IPS-18c (cell line): ENCODE measurements at regions not wholly inside any gene's neighbourhood (a gene's known extent, or its start where the extent isn't known, plus 50 kb on each side); places are given as distances from the start of the nearest gene placed in this dataset.
"Not testable (repeated sequence)": the region's sequence is repeated elsewhere in the genome, so short reads cannot be mapped to it uniquely, and the experiment has no call there.

Source experiments
- H3K4me3 ChIP-seq: 2 replicates; pipeline ENCODE4 v1.7.0; 2013; ENCODE audit warnings: low read depth, mild to moderate bottlenecking, low read length, moderate library complexity; ENCODE audit not compliant: insufficient read depth
- H3K9me3 ChIP-seq: one replicate; pipeline ENCODE4 v1.6.1; 2013; ENCODE audit warnings: mild to moderate bottlenecking, low read length, moderate library complexity; ENCODE audit not compliant: control insufficient read depth, insufficient read depth

DNA sequence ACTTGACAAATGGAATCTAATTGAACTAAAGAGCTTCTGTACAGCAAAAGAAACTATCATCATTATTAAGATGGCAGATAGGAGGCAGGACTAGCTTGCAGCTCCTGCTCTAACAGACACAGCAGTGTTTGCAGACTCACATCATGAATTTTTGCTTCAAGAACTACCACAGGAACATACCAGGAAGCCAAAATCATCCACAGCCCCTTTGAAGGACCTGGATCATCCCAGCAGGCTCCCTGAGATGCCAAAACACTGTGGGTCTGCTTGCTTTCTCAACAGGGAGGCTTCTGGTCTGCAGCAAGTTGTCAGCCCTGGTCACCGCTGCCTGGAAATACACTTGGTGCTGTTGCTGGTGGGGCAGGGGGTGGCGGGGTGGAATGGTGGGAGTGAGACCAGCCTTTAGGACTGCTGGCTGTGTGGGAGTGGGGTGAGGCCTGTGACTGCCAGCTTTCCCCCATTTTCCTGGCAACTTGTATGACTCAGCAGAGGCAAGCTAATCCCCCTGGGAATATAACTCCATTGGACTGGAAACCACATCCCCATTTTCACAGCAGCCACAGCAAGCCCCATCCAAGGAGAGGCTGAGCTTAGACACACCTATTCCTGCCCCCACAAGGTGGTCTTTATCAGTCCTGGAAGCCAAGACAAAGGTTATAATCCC lies 533.8 kb upstream of the CYLC2 start:
- no peaks in the 10 kb centered on the region for H3K9me3 ChIP-seq

DNA sequence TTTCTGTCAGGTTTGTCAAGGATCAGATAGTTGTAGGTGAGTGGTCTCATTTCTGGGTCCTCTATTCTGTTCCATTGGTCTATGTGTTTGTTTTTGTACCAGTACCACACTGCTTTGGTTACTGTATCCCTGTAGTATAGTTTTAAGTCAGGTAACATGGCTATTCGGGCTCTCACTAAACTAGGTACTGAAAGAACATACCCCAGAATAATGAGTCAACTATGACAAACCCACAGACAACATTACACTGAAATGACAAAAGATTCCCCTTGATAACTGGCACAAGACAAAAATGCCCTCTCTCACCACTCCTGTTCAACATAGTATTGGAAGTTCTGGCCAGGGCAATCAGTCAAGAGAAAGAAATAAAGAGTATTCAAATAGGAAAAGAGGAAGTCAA lies 535.3 kb upstream of the CYLC2 start:
- no peak overlapping the region for H3K4me3 ChIP-seq
- H3K9me3 ChIP-seq = no peaks in the 10 kb centered on the region

More for the DNA sequence above, 533.8 kb upstream of the CYLC2 start:
- no peak overlapping the region for H3K4me3 ChIP-seq

- H3K9me3 ChIP-seq = no peaks in the 10 kb centered on the region
- H3K4me3 ChIP-seq = no peak overlapping the region
Observed at GRCh38 chr9:102456562-102456961, 538.6 kb upstream of the CYLC2 start.

DNA sequence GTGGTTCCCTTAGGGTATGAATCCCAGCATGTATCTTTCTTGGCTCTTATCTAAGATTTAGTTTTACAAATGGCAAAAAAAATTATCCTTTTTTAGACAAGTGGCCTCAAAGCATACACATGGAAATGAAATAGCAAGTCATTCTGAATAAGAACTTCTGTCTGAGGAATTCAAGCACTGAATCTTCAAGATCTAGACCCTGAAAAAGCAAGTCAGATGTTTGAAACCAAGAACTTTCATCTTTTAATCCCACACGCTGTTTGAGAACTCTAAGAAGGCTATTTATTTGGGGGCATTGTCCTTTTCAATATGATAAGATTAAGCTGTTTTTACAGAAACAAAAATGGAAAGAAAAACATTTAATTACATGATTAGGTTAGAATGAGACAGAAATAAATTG lies 549.2 kb upstream of the CYLC2 start:
- Histone ChIP-seq H3K4me3 (no peak overlapping the region), H3K9me3 (no peaks in the 10 kb centered on the region)

DNA sequence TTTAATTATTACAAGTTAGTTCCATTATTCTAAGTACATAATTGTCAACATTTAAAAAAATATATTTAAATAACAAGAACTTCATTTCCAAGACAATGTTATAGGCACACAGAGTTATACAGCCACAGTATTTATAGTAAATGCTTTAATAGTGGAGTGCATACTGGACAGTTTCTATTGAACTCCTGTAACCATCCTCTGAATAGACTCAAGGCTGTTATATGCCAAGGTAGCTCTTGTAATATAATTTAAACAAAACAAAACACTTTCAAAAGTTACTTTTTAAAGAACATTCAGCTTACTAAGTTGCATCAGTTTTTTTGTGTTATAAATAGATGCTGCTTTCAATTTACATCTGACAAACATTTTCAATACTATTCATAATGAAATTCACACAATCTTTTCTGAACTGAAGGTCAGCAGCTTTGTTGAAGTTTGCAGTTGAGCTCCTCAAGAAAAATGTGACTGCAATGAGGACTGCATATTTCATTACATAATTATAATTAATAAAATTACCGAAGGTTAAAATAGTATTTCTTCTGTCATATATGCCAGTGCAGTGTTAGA lies 549.9 kb upstream of the CYLC2 start:
- Histone ChIP-seq H3K4me3 (no peak overlapping the region), H3K9me3 (no peaks in the 10 kb centered on the region)

DNA sequence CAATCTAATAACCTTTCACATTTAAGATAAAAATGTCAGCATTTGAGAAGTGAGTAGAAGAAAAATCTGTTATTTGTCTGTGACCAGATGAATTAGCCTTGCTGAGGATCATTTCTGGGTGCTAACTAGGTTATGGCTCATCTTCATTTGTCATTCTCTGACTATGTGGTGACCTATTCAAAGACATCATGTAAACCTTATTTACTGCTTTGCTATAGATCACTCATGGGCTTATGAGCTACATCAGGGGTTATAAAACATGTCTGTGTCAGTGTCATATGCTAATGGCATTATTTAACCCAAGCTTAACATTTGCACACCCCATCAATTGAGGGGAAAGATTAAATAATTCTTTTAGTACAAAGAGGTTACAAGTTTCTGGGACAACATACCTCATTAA lies 555.5 kb upstream of the CYLC2 start:
- no peak overlapping the region for H3K4me3 ChIP-seq
- no peaks in the 10 kb centered on the region for H3K9me3 ChIP-seq

DNA sequence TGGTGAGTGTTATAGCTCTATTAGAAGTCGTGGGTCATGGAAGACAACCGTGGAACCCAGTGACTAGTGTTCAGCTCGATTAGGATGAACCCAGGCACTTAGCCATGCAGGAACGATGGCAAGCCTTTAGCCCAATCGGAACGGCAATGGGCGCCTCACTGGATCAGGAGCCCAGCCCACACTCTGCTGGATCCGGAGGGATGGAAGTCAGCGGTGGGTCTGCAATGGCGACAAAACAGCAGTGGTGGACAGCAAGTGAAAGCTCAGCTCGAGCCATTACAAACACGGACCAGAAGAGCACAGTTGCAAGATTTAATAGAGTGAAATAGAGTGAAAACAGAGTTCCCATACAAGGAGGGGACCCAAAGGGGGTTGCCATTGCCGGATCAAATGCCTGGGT lies 558.5 kb upstream of the CYLC2 start:
- H3K4me3 ChIP-seq, H3K9me3 ChIP-seq: not testable (repeated sequence)

DNA sequence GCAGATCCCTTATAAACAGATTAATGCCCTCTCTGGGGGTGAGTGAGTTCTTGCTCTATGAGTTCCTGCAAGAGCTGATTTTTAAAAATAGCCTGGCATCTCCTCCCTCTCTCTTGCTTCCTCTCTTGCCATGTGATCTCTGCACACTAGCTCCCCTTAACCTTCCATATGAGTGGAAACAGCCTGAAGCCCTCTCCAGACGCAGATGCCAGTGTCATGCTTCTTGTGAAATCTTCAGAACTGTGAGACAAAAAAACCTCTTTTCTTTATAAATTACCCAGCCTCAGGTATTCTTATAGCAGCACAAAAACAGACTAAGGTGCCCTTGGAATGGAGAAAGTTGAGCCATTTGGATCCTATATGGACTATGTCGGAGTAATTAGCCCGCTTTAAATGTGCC lies 559.7 kb upstream of the CYLC2 start:
- Histone ChIP-seq H3K4me3 (no peak overlapping the region), H3K9me3 (no peaks in the 10 kb centered on the region)

GRCh38 chr9:102434545-102434944 lies 560.6 kb upstream of the CYLC2 start:
- H3K4me3 ChIP-seq = no peak overlapping the region
- H3K9me3 ChIP-seq = no peaks in the 10 kb centered on the region

DNA sequence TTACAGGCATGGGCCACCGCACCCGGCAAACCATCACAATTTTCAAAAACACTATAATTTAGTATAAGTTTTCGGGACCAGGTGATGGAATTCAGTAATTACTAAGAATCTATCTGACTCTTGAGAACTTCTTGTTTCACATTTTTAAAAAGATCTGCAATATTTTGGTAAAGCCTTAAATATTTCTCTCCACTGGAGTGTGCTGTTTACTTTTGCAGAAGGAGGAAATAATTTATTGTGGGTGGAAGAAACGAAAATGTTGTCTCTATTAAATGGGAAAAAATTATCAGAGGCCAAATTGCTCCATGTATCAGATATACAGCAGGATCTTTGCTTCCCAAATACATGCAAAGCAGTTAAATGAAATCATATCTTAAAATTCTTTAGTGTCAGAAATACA lies 566.8 kb upstream of the CYLC2 start:
- H3K4me3 ChIP-seq = no peak overlapping the region
- H3K9me3 ChIP-seq = no peaks in the 10 kb centered on the region

GRCh38 chr9:102416251-102416650 lies 578.9 kb upstream of the CYLC2 start:
- not testable (repeated sequence) for H3K9me3 ChIP-seq, H3K4me3 ChIP-seq

DNA sequence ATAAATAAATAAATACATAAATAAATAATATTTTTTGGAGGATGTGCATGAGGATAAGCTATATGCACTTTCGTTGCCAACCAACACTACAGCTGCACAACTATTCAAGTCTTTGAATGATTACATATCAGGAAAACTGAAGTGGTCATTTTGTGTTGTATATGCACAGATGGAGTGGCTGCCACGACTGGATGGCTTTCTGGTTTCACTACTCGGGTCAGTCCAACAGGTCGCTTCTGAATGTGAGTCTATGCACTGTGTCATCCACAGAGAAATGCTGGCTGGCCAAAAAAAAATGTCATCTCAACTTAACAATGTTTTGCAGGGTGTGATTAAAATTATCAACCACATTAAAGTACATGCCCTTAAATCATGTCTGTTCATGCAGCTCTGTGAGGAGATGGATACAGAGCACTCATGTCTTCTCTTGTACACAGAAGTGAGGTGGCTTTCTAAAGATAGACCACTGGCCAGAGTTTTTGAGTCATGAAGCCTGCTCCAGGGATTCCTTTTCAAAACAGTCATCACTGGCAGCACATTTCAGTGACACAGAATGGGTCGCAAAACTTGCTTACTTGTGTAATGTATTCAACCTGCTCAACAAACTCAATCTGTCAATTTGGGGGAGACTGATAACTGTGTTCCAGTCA lies 589.8 kb upstream of the CYLC2 start:
- H3K9me3 ChIP-seq = peaks cover 3% of the 10 kb centered on the region
- H3K4me3 ChIP-seq = no peak overlapping the region

GRCh38 chr9:102403514-102403913 lies 591.6 kb upstream of the CYLC2 start:
- peaks cover 3% of the 10 kb centered on the region for H3K9me3 ChIP-seq
- no peak overlapping the region for H3K4me3 ChIP-seq

- H3K4me3 ChIP-seq = no peak overlapping the region
- H3K9me3 ChIP-seq = no peaks in the 10 kb centered on the region
Observed at GRCh38 chr9:102398205-102398604, 596.9 kb upstream of the CYLC2 start.

GRCh38 chr9:102385620-102386019 lies 609.5 kb upstream of the CYLC2 start:
- not testable (repeated sequence) for H3K4me3 ChIP-seq, H3K9me3 ChIP-seq

DNA sequence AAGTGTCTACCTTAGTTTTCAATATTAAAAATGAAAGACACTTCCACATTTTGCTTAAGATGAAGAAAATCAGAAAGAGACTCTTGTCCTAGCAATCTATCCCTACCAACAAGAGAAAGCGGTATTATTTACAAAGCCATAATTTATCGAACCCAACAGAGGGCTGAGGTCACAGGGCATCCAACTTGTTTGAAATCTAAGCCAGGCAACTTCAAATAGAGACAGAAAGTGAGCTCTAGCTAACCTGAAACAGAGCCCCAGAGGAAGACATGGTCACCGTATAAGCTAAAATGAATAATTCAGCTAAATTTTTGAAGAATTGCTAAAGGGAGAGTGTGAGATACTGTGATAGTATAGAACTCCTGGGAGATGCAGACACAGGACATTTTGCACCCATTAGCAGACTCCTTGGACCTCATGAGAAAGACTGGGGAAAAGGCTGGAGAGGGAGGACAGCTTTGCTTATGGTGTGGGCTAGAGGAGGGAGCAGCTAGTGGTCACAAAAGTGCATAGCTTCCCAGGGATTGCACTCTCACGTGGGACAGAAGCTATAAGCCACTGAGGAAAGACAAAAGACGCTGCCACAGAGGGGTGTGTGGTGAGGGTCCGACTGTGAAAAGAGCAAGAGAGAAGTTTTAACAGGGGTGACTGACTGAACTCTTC lies 624.2 kb upstream of the GRIN3A start:
- H3K9me3 ChIP-seq = no peaks in the 10 kb centered on the region
- H3K4me3 ChIP-seq = no peak overlapping the region

GRCh38 chr9:102360846-102361245 lies 622.4 kb upstream of the GRIN3A start:
- Histone ChIP-seq H3K9me3 (no peaks in the 10 kb centered on the region), H3K4me3 (no peak overlapping the region)

DNA sequence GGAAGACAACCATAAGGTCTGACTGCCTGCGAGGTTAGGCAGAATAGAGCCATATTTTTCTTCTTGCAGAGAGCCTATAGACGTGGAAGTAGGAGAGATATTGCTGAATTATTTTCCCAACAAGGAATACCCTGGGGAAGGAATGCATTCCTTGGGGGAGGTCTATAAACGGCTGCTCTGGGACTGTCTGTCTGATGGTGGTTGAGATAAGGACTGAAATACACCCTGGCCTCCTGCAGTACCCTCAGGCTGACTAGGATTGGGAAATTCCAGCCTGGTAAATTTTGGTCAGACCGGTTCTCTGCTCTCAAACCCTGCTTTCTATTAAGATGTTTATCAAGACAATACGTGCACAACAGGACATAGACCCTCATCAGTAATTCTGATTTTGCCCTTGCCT lies 617.5 kb upstream of the GRIN3A start:
- H3K9me3 ChIP-seq = no peaks in the 10 kb centered on the region
- H3K4me3 ChIP-seq = no peak overlapping the region
